ENCODE measurements at regions not wholly inside any gene's neighbourhood (a gene's known extent, or its start where the extent isn't known, plus 50 kb on each side); places are given as distances from the start of the nearest gene placed in this dataset.
"Not testable (repeated sequence)": the region's sequence is repeated elsewhere in the genome, so short reads cannot be mapped to it uniquely, and the experiment has no call there.

GRCh38 chr1:223025190-223025734 lies 117.8 kb downstream of the TLR5 start:
- DNase-seq, result not testable (repeated sequence)

GRCh38 chr1:223026639-223027038 lies 116.4 kb downstream of the TLR5 start:
- DNase-seq, result not testable (repeated sequence)

DNA sequence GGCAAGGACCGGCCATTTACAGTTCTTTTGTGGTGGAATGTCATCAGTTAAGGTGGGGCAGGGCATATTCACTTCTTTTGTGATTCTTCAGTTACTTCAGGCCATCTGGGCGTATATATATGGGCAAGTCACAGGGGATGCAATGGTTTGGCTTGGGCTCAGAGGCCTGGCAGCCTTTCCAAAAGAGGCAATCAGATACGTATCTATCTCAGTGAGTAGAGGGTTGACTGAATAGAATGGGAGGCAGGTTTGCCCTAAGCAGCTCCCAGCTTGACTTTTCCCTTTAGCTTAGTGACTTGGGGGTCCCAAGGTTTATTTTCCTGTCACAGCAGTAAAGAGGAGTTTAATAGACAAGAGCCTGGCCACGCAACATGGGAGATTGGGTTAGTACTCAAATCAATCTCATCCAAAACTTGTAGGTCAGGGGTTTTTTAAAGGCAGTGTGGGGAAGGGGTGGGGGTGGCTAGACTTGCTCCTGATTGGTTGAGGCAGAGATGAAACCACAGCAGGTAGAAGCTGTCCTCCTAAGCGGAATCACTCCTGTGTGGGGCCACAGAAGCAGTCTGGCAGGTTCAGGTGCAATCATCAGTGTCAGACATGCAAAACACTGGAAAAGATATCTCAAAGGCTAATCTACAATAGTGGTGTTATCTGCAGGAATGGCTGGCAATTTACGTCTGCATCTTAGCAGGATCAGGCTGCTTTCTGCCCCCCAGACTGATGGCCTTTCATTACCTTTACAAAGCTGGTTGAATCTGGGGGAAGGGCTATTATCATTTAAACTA lies 112.9 kb downstream of the TLR5 start:
- DNase-seq, result no peak

GRCh38 chr1:223030871-223031400 lies 112.1 kb downstream of the TLR5 start:
- DNase-seq, result no peak

DNA sequence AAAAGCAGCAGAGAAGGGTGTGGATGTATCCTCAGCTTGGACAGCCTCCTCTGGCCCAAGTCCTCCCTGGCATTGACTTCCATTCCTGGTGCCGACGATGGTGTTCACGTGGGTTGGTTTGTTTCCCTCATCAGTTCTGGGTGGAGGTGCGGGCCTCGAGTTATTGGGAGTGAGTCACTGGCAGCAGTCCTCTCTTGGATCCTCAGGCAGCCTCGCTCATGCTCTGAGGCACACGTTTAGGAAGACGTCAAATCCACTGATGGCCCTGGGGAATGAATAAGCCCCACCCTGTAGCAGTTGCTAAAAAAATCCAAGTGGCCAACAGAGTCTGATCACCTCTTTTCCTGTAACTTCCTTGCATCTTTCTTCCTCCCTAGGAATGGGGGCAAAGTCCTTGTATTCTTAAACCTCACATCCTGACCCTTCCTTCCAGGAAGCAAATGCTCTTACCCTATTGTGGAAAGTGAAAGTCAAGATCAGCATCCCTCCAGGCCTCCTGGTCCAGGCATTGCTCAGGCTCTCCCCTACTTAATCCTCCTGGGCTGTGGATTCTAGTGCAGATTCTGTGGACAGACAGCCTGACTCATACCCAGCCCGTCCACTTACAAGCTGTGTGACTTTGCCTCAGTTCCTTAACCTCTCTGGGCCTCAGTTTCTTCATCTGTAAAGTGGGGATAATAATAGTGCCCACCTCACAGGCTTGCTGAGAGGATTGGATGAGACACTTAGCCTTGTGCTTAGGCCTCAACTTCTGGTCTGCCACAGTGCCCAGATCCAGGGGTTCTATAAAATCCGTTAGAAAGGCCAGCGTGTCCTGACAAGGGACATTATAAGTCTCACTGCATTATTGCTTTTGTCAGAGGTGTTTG lies 111.1 kb downstream of the TLR5 start:
- DNase-seq, result peak; percentile 85

DNA sequence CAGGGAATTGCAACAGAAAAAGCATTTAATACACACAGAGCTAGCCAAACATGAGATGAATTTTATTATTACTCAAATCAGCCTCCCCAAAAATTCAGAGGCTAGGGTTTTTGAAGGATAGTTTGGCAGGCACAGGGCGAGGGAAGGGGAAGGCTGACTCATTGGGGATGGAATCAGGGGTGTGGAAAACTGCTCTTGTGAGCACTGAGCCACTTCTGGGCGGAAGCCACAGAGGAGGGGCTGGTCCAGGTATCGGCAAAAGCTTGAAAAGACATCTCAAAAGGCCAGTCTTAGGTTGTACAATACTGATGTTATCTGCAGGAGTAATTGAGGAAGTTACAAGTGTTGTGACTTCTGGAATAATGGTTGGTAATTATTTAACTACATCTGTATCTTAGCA lies 109.4 kb downstream of the TLR5 start:
- DNase-seq, result no peak

DNA sequence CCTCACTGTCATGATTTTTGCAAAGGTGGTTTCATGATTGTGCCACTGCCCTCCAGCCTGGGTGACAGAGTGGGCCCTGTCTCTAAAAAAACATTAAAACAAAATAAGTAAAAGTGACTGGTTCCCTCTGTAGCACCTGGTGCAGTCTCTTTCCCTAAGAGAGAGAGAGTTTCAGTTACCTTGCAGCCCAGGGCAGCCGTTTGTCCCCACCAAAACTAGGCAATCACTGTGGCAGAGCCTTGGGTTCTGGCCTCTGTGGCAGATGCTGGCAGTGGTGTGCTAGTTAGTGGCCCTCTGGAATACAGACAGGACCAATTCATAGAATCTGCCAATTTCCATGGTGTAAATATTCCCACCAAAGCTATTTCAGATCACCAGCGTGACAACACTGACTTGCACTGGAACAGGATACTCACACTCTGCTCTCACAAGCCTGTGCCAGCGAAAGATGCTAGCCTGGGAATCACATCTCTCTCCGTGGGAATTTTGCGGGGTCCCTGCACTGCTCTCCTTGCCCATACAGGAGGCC lies 108.7 kb downstream of the TLR5 start:
- no peak for DNase-seq

DNA sequence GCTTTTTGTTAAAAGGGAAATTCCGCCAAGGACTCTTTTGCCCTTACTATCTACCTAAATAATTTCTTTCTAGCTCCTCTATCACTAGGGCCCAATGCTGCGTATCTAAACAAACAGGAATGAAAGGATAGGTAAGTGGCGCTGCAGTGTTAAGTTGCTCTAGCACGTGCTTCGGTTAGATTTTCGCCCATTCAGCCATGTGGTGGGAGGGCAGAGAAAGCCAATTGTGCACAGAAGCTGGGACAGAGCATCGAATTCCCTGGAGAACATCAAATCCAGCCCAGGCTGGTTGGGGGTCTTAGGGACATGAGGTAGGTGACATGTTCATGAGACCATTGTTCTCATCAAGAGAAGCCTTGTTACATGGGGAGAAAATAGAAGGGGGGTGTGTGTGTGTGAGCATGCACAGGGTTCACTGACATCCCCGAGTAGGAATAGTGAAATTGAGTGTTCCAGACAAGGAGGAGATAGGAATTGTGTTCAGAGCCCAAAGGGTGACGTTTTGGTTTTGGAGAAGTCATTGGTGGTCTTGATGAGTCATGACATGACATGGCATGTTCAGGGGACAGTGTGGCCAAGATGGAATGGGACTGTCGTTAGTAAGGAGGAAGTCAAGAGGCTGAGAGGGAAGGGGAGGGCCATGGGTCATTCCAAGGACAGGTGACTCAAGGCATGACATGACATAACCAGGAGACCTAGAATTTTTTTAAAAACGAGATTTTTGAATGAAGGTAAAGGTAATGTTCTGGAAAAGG lies 107.1 kb downstream of the TLR5 start:
- no peak for DNase-seq

GRCh38 chr1:223036479-223036845 lies 106.6 kb downstream of the TLR5 start:
- no peak for DNase-seq

DNA sequence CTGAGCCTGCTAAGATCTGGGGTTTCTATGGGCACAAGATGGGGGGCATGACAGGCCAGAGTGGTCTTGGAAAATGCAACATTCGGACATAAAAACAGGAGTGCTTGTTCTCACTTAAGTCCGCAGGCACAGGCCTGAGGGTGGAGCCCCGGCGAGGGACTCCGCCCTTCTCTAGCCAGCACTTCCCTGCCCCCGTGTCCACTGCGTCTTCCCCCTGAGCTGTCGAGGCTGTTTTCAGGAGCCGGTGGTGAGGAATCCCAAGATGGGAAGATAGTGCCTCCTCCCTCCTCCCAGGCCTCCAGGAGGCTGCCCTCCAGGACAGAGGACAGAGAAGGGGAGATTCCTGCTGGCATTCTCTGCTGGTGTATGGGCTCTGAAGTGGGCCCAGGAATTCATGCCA lies 105.2 kb downstream of the TLR5 start:
- DNase-seq, result no peak

DNA sequence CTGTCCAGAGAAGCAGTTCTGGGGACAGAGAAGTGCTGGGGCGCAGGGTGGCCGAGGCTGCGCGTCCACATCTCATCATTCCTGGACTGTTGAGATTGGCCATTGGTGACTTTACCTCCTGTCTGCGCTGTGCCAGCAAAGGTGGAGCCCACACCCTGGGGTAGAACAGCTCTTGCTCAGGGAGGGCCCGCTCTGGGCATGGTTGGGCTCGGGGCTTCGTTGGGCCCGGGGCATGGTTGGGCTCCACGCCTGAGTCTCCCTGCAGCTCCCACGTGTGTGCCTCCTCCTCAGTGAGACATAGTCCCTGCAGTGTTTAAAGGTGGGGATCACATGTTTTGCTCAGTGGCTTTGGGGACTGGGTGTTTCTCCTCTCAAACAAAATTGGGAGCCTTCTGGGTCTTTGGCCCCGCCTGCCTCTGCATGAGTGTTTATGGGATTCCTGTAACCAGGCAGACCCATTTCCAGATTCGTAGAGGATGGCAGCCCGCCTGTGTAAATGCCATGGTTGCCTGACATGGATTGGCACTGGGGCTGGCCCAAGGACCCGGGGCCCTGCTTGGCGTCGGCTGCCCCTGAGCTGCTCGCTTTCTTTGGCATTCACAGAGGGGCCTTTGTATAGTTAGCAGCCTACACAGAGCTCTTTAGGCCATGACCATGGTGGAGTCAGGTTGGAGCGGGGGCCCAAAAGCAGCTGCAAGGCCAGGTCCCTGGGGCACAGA lies 104.6 kb downstream of the TLR5 start:
- DNase-seq, result no peak

- no peak for DNase-seq
These were observed 103.1 kb downstream of the TLR5 start for GRCh38 chr1:223039990-223040389.

DNA sequence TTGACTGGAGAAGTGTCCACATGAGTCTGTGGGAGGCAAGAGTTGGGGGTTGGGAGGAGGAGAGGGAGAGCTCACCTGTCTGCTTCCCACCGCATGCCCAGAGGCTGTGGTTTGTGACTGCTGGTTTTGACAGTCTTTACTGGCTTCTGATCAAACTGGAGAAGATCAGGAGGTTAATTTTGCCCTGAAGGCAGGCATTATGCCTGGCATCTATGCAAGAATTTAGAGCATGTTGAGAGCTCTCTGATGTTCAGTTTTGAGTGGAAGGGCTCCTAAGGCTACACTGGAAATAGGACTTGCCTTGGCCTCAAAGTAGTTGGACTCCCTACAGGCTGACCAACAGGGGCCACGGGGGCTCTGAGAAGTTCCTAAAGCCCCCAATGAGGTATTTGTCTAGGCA lies 101.6 kb downstream of the TLR5 start:
- DNase-seq, result no peak

DNA sequence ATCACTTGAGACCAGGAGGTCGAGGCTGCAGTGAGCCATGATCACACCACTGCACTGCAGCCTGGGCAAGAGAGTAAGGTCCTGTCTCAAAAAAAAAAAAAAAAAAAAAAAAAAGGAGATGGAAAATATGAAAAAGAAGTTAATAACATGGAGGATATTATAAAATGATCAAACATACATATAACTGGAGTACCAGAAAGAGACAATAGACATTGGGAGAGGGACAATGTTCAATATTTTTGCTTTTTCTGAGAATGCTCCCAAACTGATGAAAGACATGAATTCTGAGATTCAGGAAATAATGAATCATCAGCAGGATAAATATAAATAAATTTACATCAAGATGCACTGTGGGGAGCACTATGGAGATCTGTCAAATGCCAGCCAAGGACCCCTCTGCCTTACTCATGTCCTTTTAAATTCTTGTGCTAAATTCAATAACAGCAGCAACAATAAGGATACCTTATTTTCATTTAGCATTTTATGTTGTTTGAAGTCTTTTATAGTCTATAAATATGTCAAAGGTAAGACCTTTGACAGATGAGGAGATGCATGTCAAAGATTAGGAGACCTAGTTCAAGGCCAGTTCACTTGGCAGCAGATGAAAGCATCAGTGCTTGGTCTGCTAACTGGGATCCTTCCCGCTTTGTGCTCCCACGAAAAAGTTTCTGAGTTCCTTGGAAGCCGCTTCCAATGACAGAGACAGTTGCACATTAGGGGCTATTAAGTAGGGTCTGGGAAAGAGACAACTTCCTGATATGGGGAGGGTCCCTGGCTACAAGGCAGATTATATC lies 97.7 kb downstream of the TLR5 start:
- DNase-seq, result no peak

DNA sequence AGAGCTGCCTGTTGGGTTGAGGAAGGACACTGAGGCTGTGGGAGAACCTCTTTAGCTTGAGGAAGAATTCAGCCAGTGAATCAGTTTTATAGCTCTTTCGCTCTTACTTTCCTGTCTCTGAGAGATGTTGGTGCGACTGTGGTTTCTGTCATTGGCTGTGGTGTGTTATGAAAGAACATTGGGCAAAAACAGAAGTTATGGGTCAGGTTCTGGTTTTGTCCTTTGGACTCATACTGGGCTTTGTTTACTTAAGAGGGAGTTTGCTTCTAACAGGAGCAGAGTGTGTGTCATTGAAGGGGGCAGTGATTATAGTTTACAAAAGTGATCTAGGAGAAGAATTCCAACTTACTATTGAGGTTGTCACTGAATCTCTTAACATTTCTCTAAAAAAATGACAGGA lies 97.0 kb downstream of the TLR5 start:
- DNase-seq, result no peak

DNA sequence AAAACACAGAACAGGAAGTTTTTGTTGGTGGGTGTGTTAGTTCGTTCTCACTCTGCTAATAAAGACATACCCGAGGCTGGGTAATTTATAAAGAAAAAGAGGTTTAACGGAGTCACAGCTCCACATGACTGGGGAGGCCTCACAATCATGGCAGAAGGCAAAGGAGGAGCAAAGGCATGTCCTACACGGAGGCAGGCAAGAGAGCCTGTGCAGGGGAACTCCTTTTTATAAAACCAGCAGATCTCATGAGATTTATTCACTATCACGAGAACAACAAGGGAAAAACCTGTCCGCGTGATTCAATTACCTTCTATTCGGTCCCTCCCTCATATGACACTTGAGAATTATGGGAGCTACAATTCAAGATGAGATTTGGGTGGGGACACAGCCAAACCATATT lies 96.6 kb downstream of the TLR5 start:
- DNase-seq, result not testable (repeated sequence)

GRCh38 chr1:223048026-223048425 lies 95.0 kb downstream of the TLR5 start:
- DNase-seq, result no peak

GRCh38 chr1:223052462-223052861 lies 90.6 kb downstream of the TLR5 start:
- DNase-seq, result no peak

- DNase-seq, result no peak
These were observed 90.1 kb downstream of the TLR5 start for GRCh38 chr1:223052931-223053330.

- no peak for DNase-seq
These were observed 86.2 kb downstream of the TLR5 start for GRCh38 chr1:223056802-223057201.

DNA sequence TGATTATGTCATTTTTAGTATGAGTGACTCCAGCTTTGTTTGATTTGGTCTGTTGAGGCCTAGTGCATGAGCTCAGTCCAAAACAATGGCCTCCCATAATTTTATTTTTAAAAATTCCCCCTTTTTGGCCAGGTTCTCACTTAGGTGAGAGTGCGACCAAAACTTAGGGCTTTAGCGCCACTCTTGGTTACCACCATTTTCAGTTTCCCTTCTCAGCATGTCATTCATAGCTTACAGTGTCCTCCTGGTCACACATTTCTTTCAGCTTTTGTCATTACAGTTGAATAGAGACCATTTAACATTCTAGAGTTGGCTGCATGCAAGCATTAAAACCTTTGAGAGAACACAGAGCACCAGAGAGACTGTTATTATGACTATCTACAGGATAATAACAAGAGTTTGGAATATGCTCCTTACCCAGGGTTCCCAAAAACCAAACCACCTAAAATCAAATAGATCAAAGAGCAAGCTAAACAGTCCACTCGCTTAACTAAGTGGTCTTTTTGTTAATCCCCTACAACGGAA lies 85.4 kb downstream of the TLR5 start:
- DNase-seq, result no peak

Data from hindlimb muscle (tissue), 1 donor.